HG03159 (cell line): ENCODE measurements at regions not wholly inside any gene's neighbourhood (a gene's known extent, or its start where the extent isn't known, plus 50 kb on each side); places are given as distances from the start of the nearest gene placed in this dataset.
"Not testable (repeated sequence)": the region's sequence is repeated elsewhere in the genome, so short reads cannot be mapped to it uniquely, and the experiment has no call there.

Experiments
- ATAC-seq: cut with Tn5 transposase; IDR thresholded peaks from one replicate; pipeline ENCODE4 v1.9.1; 2021; ENCODE audit warnings: mild to moderate bottlenecking, moderate library complexity; ENCODE audit not compliant: unreplicated experiment

DNA sequence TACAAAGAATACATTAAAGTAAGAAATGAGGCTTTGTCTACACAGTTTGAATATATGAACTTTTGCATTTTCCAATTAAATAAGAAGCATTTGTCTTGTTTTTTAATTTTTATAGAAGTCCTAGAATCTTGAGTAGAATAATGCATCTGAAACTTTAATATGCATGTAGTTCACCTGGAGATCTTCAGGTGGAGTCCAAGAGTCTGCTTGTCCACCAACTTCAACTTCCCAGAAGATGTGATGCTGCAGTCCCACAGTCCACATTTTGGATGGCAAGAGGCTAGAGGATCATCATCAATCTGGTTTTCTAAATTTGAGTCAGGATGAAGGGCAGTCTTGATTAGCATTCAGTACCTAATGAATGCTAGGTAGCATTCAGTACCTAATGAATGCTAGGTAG, 357.6 kb upstream of the SOX2 start:
- ATAC-seq, result no peak

DNA sequence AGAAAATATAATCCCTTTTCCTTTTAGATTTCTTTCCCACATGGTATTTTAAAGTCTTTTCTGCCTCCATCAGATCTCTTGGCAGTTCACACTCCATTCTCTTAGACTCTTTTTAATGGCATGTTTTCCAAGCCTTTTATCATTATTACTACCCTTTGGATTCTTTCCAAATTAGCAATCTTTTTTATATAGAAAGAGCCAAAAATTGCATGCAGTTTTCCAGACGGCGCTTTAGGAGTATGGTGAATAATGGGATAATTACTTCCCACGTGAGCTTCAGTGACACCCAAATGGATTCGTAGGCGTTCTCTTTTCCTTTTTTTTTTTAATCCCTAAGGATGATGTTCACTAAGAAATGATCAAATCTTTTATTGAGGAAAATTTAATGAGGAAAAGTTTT, 354.8 kb upstream of the DNAJC19 start:
- no peak for ATAC-seq

DNA sequence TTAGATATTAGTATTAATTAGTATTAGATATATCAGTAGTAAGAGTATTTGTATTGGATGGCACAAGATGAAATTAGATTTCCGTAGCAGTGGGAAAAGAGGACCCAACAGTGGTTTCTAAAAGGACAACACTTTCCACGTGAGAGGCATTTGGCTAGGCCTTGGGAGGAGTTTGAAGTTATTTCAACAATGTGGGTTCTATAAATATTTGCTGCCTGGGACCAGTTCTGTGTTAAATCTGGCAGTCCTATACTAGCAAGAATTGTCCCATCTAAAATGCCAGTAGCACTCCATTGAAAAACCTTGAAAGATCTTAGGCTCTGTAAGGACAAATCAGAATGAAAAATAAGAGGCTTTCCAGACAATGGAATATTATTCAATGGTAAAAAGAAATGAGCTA, 347.1 kb upstream of the DNAJC19 start:
- ATAC-seq, result no peak

GRCh38 chr3:181333394-181333793, 343.9 kb upstream of the DNAJC19 start:
- ATAC-seq, result no peak

GRCh38 chr3:181330821-181331563, 341.5 kb upstream of the DNAJC19 start:
- ATAC-seq, result no peak

- no peak for ATAC-seq
Observed at GRCh38 chr3:181330257-181330656, 340.7 kb upstream of the DNAJC19 start.

GRCh38 chr3:181329024-181329423, 339.5 kb upstream of the DNAJC19 start:
- ATAC-seq, result no peak

DNA sequence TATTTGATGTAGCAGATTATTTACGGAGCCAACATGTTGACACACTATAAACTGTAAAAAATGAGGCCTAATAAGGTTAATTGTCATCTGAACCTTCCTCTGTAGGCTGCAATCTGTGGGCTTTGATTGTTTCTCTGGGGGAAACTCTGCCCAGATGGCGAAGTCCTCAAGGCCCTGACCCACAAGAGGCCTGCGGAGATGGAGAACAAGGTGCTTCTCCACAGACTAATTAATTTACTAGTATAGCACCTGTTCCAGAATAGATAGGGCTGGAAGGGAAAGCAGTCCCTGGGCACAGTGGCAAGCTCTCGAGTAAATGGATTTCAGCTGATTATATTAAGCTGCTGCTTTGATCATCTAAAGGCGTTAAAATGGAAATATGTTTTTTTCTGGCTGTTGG, 338.8 kb upstream of the DNAJC19 start:
- ATAC-seq, result no peak

DNA sequence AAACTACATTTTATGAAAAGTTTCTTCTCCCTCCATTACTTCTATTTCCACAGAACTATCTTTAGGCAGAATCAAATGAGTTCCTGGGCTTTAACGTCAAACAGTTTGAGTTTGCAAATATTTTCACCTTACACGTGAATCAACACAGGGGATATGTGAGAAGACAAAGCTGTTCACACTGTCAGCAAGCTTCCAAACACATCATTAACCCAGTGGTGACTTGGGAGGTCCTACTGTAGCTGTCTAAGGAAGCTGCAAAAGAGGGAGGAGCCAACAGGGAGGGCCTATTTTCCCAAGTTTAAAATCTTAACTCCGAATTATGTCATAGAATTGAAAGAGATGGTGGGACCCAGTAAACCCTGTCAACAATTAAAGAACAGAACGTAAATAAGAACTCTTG, 337.8 kb upstream of the DNAJC19 start:
- no peak for ATAC-seq

DNA sequence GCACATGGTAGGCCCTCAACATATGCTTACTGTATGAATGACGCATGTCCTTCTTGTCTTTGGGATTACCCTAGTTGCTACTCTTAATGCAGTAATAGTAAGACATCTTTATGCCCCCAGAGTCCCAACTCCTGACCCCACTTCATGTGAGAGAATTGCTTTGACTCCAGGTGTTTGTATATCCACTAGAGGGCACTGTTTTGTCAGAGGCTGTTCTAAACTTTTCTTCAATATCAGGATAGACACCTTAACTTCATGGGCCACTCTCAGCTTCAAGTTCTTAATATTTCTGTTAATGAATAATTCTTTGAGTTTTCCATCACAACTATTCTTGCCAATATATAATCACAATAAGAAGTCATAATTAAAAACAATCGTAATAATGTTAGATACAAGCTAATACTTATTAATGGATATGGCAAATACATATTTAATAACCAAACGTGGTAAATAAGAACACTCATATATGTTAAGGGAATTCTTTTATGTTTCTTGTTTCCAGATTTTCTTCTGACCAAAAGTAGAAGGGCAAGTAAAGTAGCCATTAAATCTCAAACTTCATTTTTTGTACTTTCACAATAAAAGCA, 337.2 kb upstream of the DNAJC19 start:
- peak; percentile 82 for ATAC-seq

DNA sequence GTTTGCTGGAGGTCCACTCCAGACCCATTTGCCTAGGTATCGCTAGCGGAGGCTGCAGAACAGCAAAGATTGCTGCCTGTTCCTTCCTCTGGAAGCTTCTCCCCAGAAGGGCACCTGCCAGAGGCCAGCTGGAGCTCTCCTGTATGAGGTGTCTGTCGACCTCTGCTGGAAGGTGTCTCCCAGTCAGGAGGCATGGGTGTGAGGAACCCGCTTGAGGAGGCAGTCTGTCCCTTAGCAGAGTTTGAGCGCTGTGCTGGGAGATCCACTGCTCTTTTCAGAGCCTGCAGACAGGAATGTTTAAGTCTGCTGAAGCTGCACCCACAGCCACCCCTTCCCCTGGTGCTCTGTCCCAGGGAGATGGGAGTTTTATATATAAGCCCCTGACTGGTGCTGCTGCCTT, 335.0 kb upstream of the DNAJC19 start:
- not testable (repeated sequence) for ATAC-seq

DNA sequence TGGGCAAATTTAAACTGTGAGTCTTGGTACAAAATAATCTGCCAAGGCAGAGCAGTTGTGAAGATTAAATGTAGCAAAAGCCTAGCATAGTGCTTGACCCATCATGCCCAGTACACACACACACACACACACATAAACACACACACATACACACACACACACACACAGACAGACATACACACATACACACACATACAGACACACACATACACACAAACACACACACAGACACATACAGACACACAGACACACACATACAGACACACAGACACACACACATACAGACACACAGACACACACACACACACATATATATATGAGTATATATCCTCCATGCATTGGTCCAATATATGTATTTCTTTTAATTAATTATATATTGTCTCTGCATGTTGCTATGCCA, 328.8 kb upstream of the DNAJC19 start:
- ATAC-seq, result no peak

- no peak for ATAC-seq
Observed at GRCh38 chr3:181317508-181317907, 328.0 kb upstream of the DNAJC19 start.

- ATAC-seq, result no peak
Observed at GRCh38 chr3:181316482-181316881, 326.9 kb upstream of the DNAJC19 start.

GRCh38 chr3:181313335-181313734, 323.8 kb upstream of the DNAJC19 start:
- ATAC-seq, result no peak

DNA sequence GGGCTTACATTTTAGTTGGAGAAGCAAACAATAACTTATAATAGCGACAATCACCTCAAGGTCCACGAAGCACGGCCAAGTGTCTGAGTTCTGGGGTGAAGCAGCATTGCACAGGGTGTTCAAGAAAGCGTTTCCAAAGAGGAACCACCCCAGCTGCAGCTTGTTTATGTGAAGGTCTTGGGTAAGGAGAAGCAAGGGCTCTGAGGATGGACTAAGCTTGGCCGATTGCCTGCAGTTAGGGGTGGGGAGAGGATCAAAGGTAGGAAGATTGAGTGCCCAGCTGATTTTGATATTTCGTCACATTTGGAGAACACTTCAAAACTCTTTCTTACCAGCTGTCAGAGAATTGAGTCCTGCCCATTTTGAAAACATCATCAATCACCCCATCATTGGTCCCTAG, 321.6 kb upstream of the DNAJC19 start:
- no peak for ATAC-seq

GRCh38 chr3:181302960-181303359, 313.4 kb upstream of the DNAJC19 start:
- no peak for ATAC-seq

GRCh38 chr3:181300033-181300432, 310.5 kb upstream of the DNAJC19 start:
- no peak for ATAC-seq

DNA sequence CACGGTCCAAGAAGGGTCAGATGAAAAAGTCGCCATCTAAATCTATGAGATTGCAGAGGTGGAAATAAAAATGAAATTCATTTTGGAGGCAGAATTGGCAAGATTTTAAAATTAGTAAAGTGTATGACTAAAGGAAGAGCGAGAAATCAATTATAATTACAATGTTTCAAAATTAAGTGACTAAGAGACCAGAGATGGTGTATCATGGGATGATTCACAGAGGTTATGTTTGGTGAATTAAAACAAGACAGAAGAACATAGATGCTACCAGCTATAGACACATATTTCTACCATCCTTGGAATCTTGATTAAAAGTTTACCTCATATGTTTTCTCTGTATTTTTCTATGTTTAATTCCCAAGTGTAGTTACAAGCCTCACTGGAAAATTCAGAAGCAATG, 308.9 kb upstream of the DNAJC19 start:
- no peak for ATAC-seq

- peak; percentile 85 for ATAC-seq
Observed at GRCh38 chr3:181292984-181293383, 303.4 kb upstream of the DNAJC19 start.

DNA sequence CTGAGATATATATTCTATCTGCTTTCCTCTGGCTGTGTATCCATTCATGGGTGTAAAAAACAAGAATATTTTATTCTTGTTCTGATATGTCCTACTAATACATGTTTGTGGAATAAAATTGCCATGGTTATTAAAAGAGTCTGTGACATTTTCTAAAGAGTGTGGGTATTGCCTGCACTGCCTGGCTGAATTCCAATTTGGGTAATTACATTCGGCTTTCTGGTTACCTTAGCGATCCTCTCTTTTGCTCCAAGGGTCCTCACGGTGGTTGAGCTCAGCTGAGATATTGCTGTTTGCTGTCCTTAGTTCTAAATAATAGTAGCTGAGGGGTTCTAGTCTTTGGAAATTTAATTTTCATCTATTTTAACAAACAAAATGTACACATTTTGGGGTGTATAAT, 301.4 kb upstream of the DNAJC19 start:
- ATAC-seq, result no peak

DNA sequence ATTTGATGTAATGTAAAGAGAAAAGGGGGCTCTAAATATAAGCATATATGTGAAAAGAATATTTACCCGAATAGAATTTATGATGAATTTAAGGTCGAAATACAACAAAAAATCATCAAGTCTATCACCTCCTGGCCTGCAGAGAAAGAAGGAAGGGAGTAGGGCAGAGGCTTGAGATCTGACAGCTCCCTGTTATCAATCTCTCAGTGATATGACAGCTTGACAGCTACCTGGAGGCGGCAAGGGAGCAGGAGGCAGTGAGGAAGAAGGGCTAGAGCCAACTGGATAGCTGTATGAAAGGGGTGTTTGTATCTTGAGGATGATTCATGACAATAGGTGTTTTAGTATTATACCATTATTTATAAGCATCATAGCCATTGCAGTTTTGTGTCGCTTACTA, 299.8 kb upstream of the DNAJC19 start:
- ATAC-seq, result no peak

DNA sequence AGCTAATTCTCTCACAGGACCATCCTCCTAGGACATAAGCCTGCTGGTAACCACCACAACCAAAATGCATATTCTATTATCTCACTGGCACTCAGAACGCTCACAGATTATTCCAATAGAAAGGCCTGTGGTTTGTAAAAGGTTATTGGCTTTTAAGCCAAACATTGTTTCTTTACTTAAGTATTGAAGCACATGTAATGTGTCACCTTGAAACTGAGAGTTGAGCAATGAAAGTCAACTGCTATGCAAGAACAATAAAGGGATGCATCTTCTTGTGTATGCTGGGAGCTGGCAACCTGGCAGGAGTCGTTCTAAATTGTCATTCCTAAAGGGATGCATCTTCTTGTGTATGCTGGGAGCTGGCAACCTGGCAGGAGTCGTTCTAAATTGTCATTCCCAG, 298.6 kb upstream of the DNAJC19 start:
- ATAC-seq, result no peak
